ENCODE measurements at regions not wholly inside any gene's neighbourhood (a gene's known extent, or its start where the extent isn't known, plus 50 kb on each side); places are given as distances from the start of the nearest gene placed in this dataset.
A peak's percentile ranks its signal among the peaks of the same experiment; 100 is the strongest.

DNA sequence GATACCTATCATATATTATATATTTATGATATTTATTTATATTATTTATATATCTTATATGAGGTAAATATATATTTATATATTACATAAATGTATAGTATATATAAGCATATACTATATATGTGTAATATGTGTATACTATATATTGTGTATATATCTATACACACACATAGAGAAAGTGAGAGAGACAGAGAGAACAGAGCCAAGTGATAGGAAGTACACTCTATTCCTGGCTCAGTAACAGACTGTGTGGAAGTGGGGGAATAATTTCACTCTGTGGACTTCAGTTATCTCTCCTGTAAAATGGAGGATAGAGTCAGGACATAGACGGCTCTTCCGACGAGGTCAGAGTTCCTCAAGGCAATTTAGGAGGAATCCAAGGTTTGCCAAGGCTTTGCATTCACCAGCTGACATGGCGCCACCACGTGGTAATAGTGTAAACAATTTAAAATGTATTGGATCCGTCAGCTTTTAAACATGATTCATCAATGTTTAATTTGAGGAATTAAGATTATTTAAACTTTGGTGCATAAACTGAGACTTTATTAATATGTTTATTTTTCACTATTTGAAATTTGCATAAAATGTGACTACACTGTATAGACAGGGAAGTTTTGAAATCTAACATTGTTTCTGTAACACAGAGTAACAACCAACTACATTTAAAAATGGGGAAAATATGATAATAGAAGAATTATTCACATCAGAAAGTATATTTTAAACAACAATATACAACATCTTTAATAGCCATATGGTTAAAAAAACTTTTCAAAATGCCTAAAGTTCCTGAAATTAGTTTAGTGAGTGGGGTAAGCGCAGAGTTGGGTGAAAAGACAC is 75.4 kb upstream of the TMEM244 start:
- H3K27me3 ChIP-seq (ENCODE audit: insufficient read depth, poor library complexity, severe bottlenecking), result peaks cover 4% of the 10 kb centered on the region
- TF ChIP-seq, protein P1, sequence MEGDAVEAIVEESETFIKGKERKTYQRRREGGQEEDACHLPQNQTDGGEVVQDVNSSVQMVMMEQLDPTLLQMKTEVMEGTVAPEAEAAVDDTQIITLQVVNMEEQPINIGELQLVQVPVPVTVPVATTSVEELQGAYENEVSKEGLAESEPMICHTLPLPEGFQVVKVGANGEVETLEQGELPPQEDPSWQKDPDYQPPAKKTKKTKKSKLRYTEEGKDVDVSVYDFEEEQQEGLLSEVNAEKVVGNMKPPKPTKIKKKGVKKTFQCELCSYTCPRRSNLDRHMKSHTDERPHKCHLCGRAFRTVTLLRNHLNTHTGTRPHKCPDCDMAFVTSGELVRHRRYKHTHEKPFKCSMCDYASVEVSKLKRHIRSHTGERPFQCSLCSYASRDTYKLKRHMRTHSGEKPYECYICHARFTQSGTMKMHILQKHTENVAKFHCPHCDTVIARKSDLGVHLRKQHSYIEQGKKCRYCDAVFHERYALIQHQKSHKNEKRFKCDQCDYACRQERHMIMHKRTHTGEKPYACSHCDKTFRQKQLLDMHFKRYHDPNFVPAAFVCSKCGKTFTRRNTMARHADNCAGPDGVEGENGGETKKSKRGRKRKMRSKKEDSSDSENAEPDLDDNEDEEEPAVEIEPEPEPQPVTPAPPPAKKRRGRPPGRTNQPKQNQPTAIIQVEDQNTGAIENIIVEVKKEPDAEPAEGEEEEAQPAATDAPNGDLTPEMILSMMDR (IDR thresholded peaks at IDR 0.05; ENCODE audit: insufficient read depth, low read length), result peak; percentile 28
- TF ChIP-seq, protein P2, sequence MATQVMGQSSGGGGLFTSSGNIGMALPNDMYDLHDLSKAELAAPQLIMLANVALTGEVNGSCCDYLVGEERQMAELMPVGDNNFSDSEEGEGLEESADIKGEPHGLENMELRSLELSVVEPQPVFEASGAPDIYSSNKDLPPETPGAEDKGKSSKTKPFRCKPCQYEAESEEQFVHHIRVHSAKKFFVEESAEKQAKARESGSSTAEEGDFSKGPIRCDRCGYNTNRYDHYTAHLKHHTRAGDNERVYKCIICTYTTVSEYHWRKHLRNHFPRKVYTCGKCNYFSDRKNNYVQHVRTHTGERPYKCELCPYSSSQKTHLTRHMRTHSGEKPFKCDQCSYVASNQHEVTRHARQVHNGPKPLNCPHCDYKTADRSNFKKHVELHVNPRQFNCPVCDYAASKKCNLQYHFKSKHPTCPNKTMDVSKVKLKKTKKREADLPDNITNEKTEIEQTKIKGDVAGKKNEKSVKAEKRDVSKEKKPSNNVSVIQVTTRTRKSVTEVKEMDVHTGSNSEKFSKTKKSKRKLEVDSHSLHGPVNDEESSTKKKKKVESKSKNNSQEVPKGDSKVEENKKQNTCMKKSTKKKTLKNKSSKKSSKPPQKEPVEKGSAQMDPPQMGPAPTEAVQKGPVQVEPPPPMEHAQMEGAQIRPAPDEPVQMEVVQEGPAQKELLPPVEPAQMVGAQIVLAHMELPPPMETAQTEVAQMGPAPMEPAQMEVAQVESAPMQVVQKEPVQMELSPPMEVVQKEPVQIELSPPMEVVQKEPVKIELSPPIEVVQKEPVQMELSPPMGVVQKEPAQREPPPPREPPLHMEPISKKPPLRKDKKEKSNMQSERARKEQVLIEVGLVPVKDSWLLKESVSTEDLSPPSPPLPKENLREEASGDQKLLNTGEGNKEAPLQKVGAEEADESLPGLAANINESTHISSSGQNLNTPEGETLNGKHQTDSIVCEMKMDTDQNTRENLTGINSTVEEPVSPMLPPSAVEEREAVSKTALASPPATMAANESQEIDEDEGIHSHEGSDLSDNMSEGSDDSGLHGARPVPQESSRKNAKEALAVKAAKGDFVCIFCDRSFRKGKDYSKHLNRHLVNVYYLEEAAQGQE (IDR thresholded peaks at IDR 0.05; ENCODE audit: insufficient replicate concordance, low read depth), result no peak
- DNase-seq (ENCODE audit: low read depth in 1 of 2, low spot score in 1 of 2), result peak; percentile 25 to 41
- no peak overlapping the region for H3K27ac ChIP-seq (replicated peaks)
- H3K4me3 ChIP-seq (replicated peaks; ENCODE audit: insufficient read depth, low read length), result no peak overlapping the region

DNA sequence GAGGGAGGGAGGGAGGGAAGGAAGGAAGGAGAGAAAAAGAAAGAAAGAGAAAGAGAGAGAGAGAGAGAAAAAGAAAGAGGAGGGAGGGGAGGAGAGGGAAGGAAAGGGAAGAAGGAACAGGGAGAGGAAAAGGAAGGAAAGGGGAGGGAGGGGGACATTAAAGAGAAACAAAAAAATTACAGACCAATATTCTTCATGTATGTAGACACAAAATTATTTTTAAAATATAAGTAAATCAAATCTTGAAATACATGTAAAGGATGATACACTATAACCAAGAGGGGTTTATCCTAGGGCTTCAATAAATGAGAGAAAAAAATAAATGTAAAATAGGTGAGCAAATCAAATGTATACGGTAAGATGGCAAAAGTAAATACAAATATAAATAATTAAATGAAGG is 71.2 kb upstream of the TMEM244 start:
- no peaks in the 10 kb centered on the region for H3K27me3 ChIP-seq (ENCODE audit: insufficient read depth, poor library complexity, severe bottlenecking)
- H3K27ac ChIP-seq (replicated peaks), result no peak overlapping the region
- H3K4me3 ChIP-seq (replicated peaks; ENCODE audit: insufficient read depth, low read length), result no peak overlapping the region
- DNase-seq (ENCODE audit: low read depth in 1 of 2, low spot score in 1 of 2), result no peak
- TF ChIP-seq SPI1 (IDR thresholded peaks at IDR 0.05; ENCODE audit: borderline replicate concordance, low read depth) (no peak), GABPA (IDR thresholded peaks at IDR 0.05; ENCODE audit: low read depth) (no peak), POLR2AphosphoS5 (IDR thresholded peaks at IDR 0.05; ENCODE audit: low read depth) (no peak)
- TF ChIP-seq, protein P2 (IDR thresholded peaks at IDR 0.05; ENCODE audit: insufficient replicate concordance, low read depth), result no peak
- TF ChIP-seq, protein P1 (IDR thresholded peaks at IDR 0.05; ENCODE audit: insufficient read depth, low read length), result no peak

DNA sequence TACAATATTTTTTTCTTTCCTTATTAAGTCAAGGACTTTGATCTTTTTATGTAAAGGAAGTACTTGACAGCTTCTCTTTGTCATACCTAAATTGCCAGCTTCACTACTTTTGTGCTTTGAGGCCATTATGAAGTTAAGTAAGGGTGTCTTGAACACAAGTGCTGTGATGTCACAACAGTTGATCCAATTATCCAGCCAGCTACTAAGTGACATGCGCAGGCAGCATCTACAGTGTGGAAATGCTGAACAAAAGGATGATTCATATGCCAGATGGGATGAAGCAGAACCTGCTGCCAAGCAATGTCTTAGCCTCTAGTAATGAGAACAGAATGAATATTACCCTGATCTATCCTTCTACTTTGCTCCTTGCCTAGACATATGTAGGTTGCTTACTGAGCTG is 68.3 kb upstream of the TMEM244 start:
- peak in 1 of 2 experiments; percentile 7 for DNase-seq (ENCODE audit: low read depth in 1 of 2, low spot score in 1 of 2)
- Histone ChIP-seq H3K27me3 (ENCODE audit: insufficient read depth, poor library complexity, severe bottlenecking) (no peaks in the 10 kb centered on the region), H3K4me3 (replicated peaks; ENCODE audit: insufficient read depth, low read length) (no peak overlapping the region), H3K27ac (replicated peaks) (no peak overlapping the region)
- TF ChIP-seq, protein P1 (IDR thresholded peaks at IDR 0.05; ENCODE audit: insufficient read depth, low read length), result no peak
- TF ChIP-seq POLR2AphosphoS5 (IDR thresholded peaks at IDR 0.05; ENCODE audit: low read depth) (no peak), GABPA (IDR thresholded peaks at IDR 0.05; ENCODE audit: low read depth) (no peak), SPI1 (IDR thresholded peaks at IDR 0.05; ENCODE audit: borderline replicate concordance, low read depth) (no peak)
- TF ChIP-seq, protein P2 (IDR thresholded peaks at IDR 0.05; ENCODE audit: insufficient replicate concordance, low read depth), result no peak

Measured in HL-60 (cell line).